OCI-LY1 (cell line): ENCODE measurements at regions not wholly inside any gene's neighbourhood (a gene's known extent, or its start where the extent isn't known, plus 50 kb on each side); places are given as distances from the start of the nearest gene placed in this dataset.

Experiments
- EZH2 ChIP-seq: fragments of 200-600 bp; sonication (generic), shearing (Covaris generic); IDR thresholded peaks from 2 replicates; pipeline ENCODE4 v1.8.0; 2017; ENCODE audit warnings: borderline replicate concordance, mixed run types, mild to moderate bottlenecking, antibody characterized with exemption, low read length, moderate library complexity, mixed read lengths
- TF ChIP-seq, protein P1 (sequence below): fragments of 200-600 bp; sonication (generic), shearing (Covaris generic); IDR thresholded peaks from 2 replicates; pipeline ENCODE4 v1.5.1; 2017; ENCODE audit warnings: mild to moderate bottlenecking, antibody characterized with exemption, low read length, moderate library complexity, mixed read lengths

DNA sequence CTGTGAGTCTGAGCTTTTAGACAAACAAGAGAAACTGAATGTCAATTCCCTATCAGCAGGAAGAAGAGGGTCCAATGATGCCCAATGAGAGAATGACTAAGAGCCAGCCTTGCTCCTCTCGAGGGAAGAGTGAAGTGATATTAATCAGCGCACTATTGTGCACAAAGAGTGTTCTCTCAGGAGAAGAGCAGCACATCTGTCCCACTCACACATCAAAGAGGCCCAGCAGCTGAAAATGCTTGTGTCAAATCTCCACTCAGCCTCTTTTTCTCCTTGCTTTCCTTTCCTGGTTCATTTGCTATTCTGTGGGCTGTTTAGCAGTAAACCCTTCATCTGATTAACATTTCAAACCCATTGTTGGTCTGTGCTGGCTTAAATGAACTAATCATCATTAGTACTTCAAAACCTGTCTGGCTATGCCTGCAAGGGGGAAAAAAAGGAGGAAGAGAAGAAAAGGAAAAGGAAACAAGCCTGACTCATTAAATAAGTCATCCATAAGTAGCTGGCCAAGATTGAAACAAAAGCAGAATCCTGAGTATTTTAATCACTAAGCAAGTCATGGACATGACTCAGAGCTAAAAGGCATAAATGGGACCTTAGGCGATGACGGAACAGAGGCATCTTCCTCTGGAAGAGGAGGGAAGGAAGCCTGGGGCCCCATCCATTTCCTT lies 912.7 kb downstream of the TUSC7 start:
- TF ChIP-seq, protein P1, sequence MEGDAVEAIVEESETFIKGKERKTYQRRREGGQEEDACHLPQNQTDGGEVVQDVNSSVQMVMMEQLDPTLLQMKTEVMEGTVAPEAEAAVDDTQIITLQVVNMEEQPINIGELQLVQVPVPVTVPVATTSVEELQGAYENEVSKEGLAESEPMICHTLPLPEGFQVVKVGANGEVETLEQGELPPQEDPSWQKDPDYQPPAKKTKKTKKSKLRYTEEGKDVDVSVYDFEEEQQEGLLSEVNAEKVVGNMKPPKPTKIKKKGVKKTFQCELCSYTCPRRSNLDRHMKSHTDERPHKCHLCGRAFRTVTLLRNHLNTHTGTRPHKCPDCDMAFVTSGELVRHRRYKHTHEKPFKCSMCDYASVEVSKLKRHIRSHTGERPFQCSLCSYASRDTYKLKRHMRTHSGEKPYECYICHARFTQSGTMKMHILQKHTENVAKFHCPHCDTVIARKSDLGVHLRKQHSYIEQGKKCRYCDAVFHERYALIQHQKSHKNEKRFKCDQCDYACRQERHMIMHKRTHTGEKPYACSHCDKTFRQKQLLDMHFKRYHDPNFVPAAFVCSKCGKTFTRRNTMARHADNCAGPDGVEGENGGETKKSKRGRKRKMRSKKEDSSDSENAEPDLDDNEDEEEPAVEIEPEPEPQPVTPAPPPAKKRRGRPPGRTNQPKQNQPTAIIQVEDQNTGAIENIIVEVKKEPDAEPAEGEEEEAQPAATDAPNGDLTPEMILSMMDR, result no peak
- TF ChIP-seq EZH2, result no peak
